ENCODE measurements at regions not wholly inside any gene's neighbourhood (a gene's known extent, or its start where the extent isn't known, plus 50 kb on each side); places are given as distances from the start of the nearest gene placed in this dataset.

DNA sequence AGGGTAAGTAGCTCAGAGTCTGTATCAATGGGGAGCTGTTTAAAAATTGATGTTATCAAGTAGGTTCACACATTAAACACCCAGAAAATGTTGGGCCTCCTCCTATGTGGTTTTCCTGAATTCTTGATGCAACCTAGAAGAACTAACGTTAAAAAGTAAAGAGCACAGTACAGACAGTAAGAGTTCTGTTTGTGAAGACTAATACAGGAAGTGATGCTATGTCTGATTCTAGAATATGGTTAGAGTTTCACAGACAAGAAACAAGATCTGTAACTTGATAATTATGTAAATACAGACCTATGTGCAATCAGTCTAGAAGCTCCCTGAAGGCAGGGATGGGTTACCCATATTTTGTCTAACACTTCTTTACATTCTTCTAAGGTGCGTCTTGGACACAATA, 214.9 kb upstream of the BTG1 start:
- Histone ChIP-seq H3K36me3 (ENCODE audit: low read depth) (no peaks in the 10 kb centered on the region), H3K9me2 (ENCODE audit: insufficient read depth) (no peaks in the 10 kb centered on the region), H3K79me2 (ENCODE audit: low read depth) (no peaks in the 10 kb centered on the region), H3K4me1 (replicated peaks; ENCODE audit: insufficient read depth) (no peaks in the 10 kb centered on the region), H3K4me3 (no peak overlapping the region), H3K27me3 (ENCODE audit: insufficient read depth, low read depth) (no peaks in the 10 kb centered on the region), H3K27ac (no peak overlapping the region), H2AFZ (no peak overlapping the region), H4K20me1 (ENCODE audit: insufficient read depth) (no peaks in the 10 kb centered on the region), H3K9me3 (ENCODE audit: insufficient read depth, low read depth) (no peaks in the 10 kb centered on the region), H3K4me2 (no peak overlapping the region), H3F3A (ENCODE audit: insufficient read depth, low read depth) (no peaks in the 10 kb centered on the region)
- intact Hi-C loops (cut with micrococcal nuclease; ENCODE audit: unreplicated experiment): loop anchor here (10.0 kb wide), 1 partner anchor 216 kb away; the partner anchor contains the start of gene BTG1
- POLR2A ChIA-PET (ENCODE audit: unreplicated experiment): no interaction called here
- TF ChIP-seq, protein P1, sequence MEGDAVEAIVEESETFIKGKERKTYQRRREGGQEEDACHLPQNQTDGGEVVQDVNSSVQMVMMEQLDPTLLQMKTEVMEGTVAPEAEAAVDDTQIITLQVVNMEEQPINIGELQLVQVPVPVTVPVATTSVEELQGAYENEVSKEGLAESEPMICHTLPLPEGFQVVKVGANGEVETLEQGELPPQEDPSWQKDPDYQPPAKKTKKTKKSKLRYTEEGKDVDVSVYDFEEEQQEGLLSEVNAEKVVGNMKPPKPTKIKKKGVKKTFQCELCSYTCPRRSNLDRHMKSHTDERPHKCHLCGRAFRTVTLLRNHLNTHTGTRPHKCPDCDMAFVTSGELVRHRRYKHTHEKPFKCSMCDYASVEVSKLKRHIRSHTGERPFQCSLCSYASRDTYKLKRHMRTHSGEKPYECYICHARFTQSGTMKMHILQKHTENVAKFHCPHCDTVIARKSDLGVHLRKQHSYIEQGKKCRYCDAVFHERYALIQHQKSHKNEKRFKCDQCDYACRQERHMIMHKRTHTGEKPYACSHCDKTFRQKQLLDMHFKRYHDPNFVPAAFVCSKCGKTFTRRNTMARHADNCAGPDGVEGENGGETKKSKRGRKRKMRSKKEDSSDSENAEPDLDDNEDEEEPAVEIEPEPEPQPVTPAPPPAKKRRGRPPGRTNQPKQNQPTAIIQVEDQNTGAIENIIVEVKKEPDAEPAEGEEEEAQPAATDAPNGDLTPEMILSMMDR (conservative IDR thresholded peaks at IDR 0.05): no peak
- no peak for TF ChIP-seq EZH2 (IDR thresholded peaks at IDR 0.05; ENCODE audit: low read depth)
- no peak for DNase-seq
- BruUV-seq (replicated peaks): no TSS peak
- CTCF ChIA-PET: no interaction called here

DNA sequence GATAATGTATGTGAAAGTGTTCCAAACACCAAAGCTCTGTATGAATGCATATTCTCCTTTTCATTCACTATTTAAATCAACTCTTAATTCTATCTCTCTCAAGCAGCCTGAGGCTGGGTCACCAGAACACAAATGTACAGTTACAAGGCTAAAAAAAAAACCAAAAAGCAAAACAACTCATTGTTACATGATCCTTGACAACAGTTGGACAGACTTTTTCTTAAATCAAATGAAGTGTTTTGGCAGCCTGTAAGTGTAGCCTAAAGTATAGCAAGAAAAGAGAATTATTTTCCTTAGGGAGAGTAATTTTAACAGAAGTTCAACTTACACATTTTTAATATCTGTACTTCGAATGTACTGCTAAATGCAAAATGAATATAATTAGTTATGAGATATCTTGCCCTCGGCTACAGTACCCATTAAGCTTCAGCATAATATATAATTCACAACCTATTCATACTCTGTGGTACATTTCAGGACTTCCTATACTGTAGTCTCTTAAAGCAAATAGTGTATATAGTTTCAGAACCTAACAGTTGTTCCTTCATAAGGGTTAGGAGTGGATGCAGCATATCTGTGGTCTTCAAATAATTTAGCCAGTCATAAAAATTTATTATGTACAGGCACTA, 214.0 kb upstream of the BTG1 start:
- no peaks in the 10 kb centered on the region for H3K9me3 ChIP-seq (ENCODE audit: insufficient read depth, low read depth)
- DNase-seq: no peak
- no peak overlapping the region for H2AFZ ChIP-seq
- H3K27me3 ChIP-seq (ENCODE audit: insufficient read depth, low read depth): no peaks in the 10 kb centered on the region
- no peaks in the 10 kb centered on the region for H3K36me3 ChIP-seq (ENCODE audit: low read depth)
- H3K4me2 ChIP-seq: no peak overlapping the region
- intact Hi-C loops (cut with micrococcal nuclease; ENCODE audit: unreplicated experiment): loop anchor here (10.0 kb wide), 1 partner anchor 215 kb away; the partner anchor contains the start of gene BTG1
- ChIA-PET CTCF (no interaction called here), POLR2A (ENCODE audit: unreplicated experiment) (no interaction called here)
- H3K4me3 ChIP-seq: no peak overlapping the region
- no peaks in the 10 kb centered on the region for H3K79me2 ChIP-seq (ENCODE audit: low read depth)
- no peaks in the 10 kb centered on the region for H4K20me1 ChIP-seq (ENCODE audit: insufficient read depth)
- TF ChIP-seq, protein P1 (conservative IDR thresholded peaks at IDR 0.05): no peak
- no peak for TF ChIP-seq EZH2 (IDR thresholded peaks at IDR 0.05; ENCODE audit: low read depth)
- no peaks in the 10 kb centered on the region for H3K4me1 ChIP-seq (replicated peaks; ENCODE audit: insufficient read depth)
- no TSS peak for BruUV-seq (replicated peaks)
- H3F3A ChIP-seq (ENCODE audit: insufficient read depth, low read depth): no peaks in the 10 kb centered on the region
- no peaks in the 10 kb centered on the region for H3K9me2 ChIP-seq (ENCODE audit: insufficient read depth)
- H3K27ac ChIP-seq: no peak overlapping the region

DNA sequence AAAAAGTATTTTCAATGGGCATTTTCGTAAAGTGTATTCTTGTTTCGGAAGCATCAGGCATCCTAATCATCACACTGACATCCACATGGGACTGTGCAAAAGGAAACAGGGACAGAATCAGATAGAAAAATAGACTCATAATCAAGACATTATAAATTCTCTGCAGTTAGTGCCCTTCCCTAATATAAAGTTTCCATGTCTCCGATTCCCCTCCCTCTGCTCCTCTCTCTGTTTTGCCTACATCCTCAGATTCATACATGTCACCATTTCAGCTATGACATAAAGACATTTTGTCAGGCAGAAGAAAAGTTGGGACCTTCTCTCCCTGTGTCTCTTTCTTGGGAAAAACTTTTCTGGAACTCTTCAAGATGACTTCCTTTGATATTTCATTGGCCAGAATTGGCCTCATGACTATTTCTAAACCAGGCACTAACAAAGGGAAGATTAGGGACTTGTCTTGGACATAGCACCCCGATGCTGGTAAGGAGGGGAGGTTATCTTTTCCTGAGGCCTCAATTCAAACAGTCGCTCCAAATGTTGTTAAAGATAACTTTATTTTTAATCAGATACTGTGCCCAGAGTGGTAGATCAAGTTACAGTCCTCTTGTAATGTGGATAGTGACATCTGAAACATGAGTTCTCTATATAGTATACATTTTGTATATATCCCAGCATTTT, 212.1 kb upstream of the BTG1 start:
- no peak for DNase-seq
- Histone ChIP-seq H2AFZ (no peak overlapping the region), H3K36me3 (ENCODE audit: low read depth) (no peaks in the 10 kb centered on the region), H3K27me3 (ENCODE audit: insufficient read depth, low read depth) (no peaks in the 10 kb centered on the region), H3K4me1 (replicated peaks; ENCODE audit: insufficient read depth) (no peaks in the 10 kb centered on the region), H3F3A (ENCODE audit: insufficient read depth, low read depth) (no peaks in the 10 kb centered on the region), H3K9me2 (ENCODE audit: insufficient read depth) (no peaks in the 10 kb centered on the region), H3K4me3 (no peak overlapping the region), H4K20me1 (ENCODE audit: insufficient read depth) (no peaks in the 10 kb centered on the region), H3K9me3 (ENCODE audit: insufficient read depth, low read depth) (no peaks in the 10 kb centered on the region), H3K79me2 (ENCODE audit: low read depth) (no peaks in the 10 kb centered on the region), H3K4me2 (no peak overlapping the region), H3K27ac (no peak overlapping the region)
- no TSS peak for BruUV-seq (replicated peaks)
- intact Hi-C loops (cut with micrococcal nuclease; ENCODE audit: unreplicated experiment): no loop called here
- ChIA-PET CTCF (no interaction called here), POLR2A (ENCODE audit: unreplicated experiment) (no interaction called here)
- TF ChIP-seq, protein P1 (conservative IDR thresholded peaks at IDR 0.05): no peak
- no peak for TF ChIP-seq EZH2 (IDR thresholded peaks at IDR 0.05; ENCODE audit: low read depth)
